A673 (cell line): ENCODE measurements at regions not wholly inside any gene's neighbourhood (a gene's known extent, or its start where the extent isn't known, plus 50 kb on each side); places are given as distances from the start of the nearest gene placed in this dataset.

Experiments used
- EZH2 ChIP-seq: fragments of 200-600 bp; sonication (generic); IDR thresholded peaks from 2 replicates; pipeline ENCODE4 v1.6.1; 2017; ENCODE audit warnings: borderline replicate concordance, low read depth, mild to moderate bottlenecking, mixed read lengths, antibody characterized with exemption, low read length; ENCODE audit not compliant: poor library complexity, severe bottlenecking
- TF ChIP-seq, protein P1 (sequence below): fragments of 300-800, 200-600 bp; sonication (generic); conservative IDR thresholded peaks from 2 replicates; pipeline ENCODE4 v1.5.1; 2017; ENCODE audit warnings: low read depth, mild to moderate bottlenecking, antibody characterized with exemption, low read length, moderate library complexity, mixed read lengths

DNA sequence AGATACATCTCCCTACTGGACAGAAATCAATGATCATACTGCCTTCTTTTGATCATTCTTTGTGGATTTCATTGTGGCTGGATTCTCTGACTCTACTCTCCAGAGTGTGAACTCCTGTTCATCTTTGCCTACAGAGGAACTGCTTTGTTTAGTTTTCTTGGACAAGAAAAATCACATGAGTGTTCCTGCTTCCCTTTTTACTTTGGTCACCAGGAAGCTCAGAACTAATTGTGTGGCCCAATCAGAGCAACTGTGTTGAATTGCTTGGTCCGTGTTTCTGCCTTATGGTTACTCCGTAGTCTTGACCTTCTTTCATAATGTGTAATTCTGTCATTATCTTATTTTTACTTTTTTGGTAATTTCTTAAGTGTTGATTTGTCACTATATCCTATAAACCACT, 97.0 kb downstream of the MAF start:
- TF ChIP-seq, protein P1, sequence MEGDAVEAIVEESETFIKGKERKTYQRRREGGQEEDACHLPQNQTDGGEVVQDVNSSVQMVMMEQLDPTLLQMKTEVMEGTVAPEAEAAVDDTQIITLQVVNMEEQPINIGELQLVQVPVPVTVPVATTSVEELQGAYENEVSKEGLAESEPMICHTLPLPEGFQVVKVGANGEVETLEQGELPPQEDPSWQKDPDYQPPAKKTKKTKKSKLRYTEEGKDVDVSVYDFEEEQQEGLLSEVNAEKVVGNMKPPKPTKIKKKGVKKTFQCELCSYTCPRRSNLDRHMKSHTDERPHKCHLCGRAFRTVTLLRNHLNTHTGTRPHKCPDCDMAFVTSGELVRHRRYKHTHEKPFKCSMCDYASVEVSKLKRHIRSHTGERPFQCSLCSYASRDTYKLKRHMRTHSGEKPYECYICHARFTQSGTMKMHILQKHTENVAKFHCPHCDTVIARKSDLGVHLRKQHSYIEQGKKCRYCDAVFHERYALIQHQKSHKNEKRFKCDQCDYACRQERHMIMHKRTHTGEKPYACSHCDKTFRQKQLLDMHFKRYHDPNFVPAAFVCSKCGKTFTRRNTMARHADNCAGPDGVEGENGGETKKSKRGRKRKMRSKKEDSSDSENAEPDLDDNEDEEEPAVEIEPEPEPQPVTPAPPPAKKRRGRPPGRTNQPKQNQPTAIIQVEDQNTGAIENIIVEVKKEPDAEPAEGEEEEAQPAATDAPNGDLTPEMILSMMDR = no peak
- TF ChIP-seq EZH2 = no peak
